ENCODE measurements at regions not wholly inside any gene's neighbourhood (a gene's known extent, or its start where the extent isn't known, plus 50 kb on each side); places are given as distances from the start of the nearest gene placed in this dataset.

GRCh38 chr21:28078126-28078525, 914.6 kb downstream of the LTN1 start:
- no peak for DNase-seq (ENCODE audit: low spot score)
- H3K27ac ChIP-seq, result no peak overlapping the region
- no peak for TF ChIP-seq CTCF (IDR thresholded peaks at IDR 0.05)
- no peak overlapping the region for H3K4me3 ChIP-seq

- DNase-seq (ENCODE audit: low spot score), result no peak
- Histone ChIP-seq H3K27ac (no peak overlapping the region), H3K4me3 (no peak overlapping the region)
- no peak for TF ChIP-seq CTCF (IDR thresholded peaks at IDR 0.05)
Measured at GRCh38 chr21:28074676-28075075, 918.0 kb downstream of the LTN1 start.

GRCh38 chr21:28072601-28073000, 920.1 kb downstream of the LTN1 start:
- Histone ChIP-seq H3K4me3 (no peak overlapping the region), H3K27ac (no peak overlapping the region)
- no peak for DNase-seq (ENCODE audit: low spot score)
- no peak for TF ChIP-seq CTCF (IDR thresholded peaks at IDR 0.05)

- H3K4me3 ChIP-seq, result no peak overlapping the region
Measured at GRCh38 chr21:28069450-28069923, 923.2 kb downstream of the LTN1 start.

GRCh38 chr21:28068455-28069358, 924.0 kb downstream of the LTN1 start:
- TF ChIP-seq CTCF (IDR thresholded peaks at IDR 0.05), result no peak
- H3K4me3 ChIP-seq, result no peak overlapping the region
- no peak for DNase-seq (ENCODE audit: low spot score)
- H3K27ac ChIP-seq, result no peak overlapping the region

More at GRCh38 chr21:28069450-28069923, 923.2 kb downstream of the LTN1 start:
- DNase-seq (ENCODE audit: low spot score), result no peak
- TF ChIP-seq CTCF (IDR thresholded peaks at IDR 0.05), result no peak
- no peak overlapping the region for H3K27ac ChIP-seq

GRCh38 chr21:28066596-28067387, 925.9 kb downstream of the LTN1 start:
- DNase-seq (ENCODE audit: low spot score), result no peak

More at GRCh38 chr21:28066596-28067387, 925.9 kb downstream of the LTN1 start:
- no peak for TF ChIP-seq CTCF (IDR thresholded peaks at IDR 0.05)
- H3K27ac ChIP-seq, result no peak overlapping the region
- no peak overlapping the region for H3K4me3 ChIP-seq

All from coronary artery (tissue), 2 donors.